ENCODE measurements at regions not wholly inside any gene's neighbourhood (a gene's known extent, or its start where the extent isn't known, plus 50 kb on each side); places are given as distances from the start of the nearest gene placed in this dataset.

- Histone ChIP-seq H3K36me3 (ENCODE audit: insufficient read depth, low read length) (no peaks in the 10 kb centered on the region), H3K9me3 (ENCODE audit: low read length) (no peaks in the 10 kb centered on the region), H4K20me1 (ENCODE audit: insufficient read depth, low read length) (no peaks in the 10 kb centered on the region), H3K4me3 (ENCODE audit: low read depth, low read length, poor library complexity, severe bottlenecking) (no peak overlapping the region), H3K9me2 (ENCODE audit: low read depth, low read length) (no peaks in the 10 kb centered on the region), H3K9ac (ENCODE audit: low read length) (no peak overlapping the region), H3K4me2 (ENCODE audit: low read length) (no peak overlapping the region), H3K27ac (ENCODE audit: low read depth, low read length, poor library complexity, severe bottlenecking) (no peak overlapping the region), H3F3A (ENCODE audit: insufficient read depth, low read length) (no peaks in the 10 kb centered on the region), H3K79me2 (ENCODE audit: insufficient read depth, low read length) (no peaks in the 10 kb centered on the region), H3K4me1 (ENCODE audit: insufficient read depth, low read length, severe bottlenecking) (no peaks in the 10 kb centered on the region), H2AFZ (ENCODE audit: low read length) (no peak overlapping the region), H3K27me3 (ENCODE audit: insufficient read depth, low read length) (no peaks in the 10 kb centered on the region)
- TF ChIP-seq CTCF (IDR thresholded peaks at IDR 0.05; ENCODE audit: low read length) (no peak), EZH2 (IDR thresholded peaks at IDR 0.05; ENCODE audit: borderline replicate concordance, low read length) (no peak)
Observed at GRCh38 chr1:48092401-48092800, 95.2 kb upstream of the TRABD2B start.

GRCh38 chr1:48089356-48089891 is 92.2 kb upstream of the TRABD2B start:
- no peak for TF ChIP-seq EZH2 (IDR thresholded peaks at IDR 0.05; ENCODE audit: borderline replicate concordance, low read length)
- H3K9ac ChIP-seq (ENCODE audit: low read length) = no peak overlapping the region

GRCh38 chr1:48084826-48085225 is 87.6 kb upstream of the TRABD2B start:
- TF ChIP-seq EZH2 (IDR thresholded peaks at IDR 0.05; ENCODE audit: borderline replicate concordance, low read length) = no peak
- TF ChIP-seq CTCF (IDR thresholded peaks at IDR 0.05; ENCODE audit: low read length) = no peak
- Histone ChIP-seq H3K4me3 (ENCODE audit: low read depth, low read length, poor library complexity, severe bottlenecking) (no peak overlapping the region), H3K4me2 (ENCODE audit: low read length) (no peak overlapping the region), H3F3A (ENCODE audit: insufficient read depth, low read length) (no peaks in the 10 kb centered on the region), H3K79me2 (ENCODE audit: insufficient read depth, low read length) (no peaks in the 10 kb centered on the region), H3K9ac (ENCODE audit: low read length) (no peak overlapping the region), H3K27me3 (ENCODE audit: insufficient read depth, low read length) (no peaks in the 10 kb centered on the region), H3K4me1 (ENCODE audit: insufficient read depth, low read length, severe bottlenecking) (no peaks in the 10 kb centered on the region), H3K36me3 (ENCODE audit: insufficient read depth, low read length) (no peaks in the 10 kb centered on the region), H3K9me3 (ENCODE audit: low read length) (no peaks in the 10 kb centered on the region), H3K27ac (ENCODE audit: low read depth, low read length, poor library complexity, severe bottlenecking) (no peak overlapping the region), H2AFZ (ENCODE audit: low read length) (no peak overlapping the region), H4K20me1 (ENCODE audit: insufficient read depth, low read length) (no peaks in the 10 kb centered on the region), H3K9me2 (ENCODE audit: low read depth, low read length) (no peaks in the 10 kb centered on the region)

More at GRCh38 chr1:48089356-48089891, 92.2 kb upstream of the TRABD2B start:
- no peak overlapping the region for H3K4me3 ChIP-seq (ENCODE audit: low read depth, low read length, poor library complexity, severe bottlenecking)
- no peaks in the 10 kb centered on the region for H3K9me2 ChIP-seq (ENCODE audit: low read depth, low read length)
- no peak overlapping the region for H2AFZ ChIP-seq (ENCODE audit: low read length)
- H3K9me3 ChIP-seq (ENCODE audit: low read length) = no peaks in the 10 kb centered on the region
- H3K27me3 ChIP-seq (ENCODE audit: insufficient read depth, low read length) = no peaks in the 10 kb centered on the region
- no peaks in the 10 kb centered on the region for H3K4me1 ChIP-seq (ENCODE audit: insufficient read depth, low read length, severe bottlenecking)
- no peaks in the 10 kb centered on the region for H4K20me1 ChIP-seq (ENCODE audit: insufficient read depth, low read length)
- no peaks in the 10 kb centered on the region for H3F3A ChIP-seq (ENCODE audit: insufficient read depth, low read length)
- no peak overlapping the region for H3K27ac ChIP-seq (ENCODE audit: low read depth, low read length, poor library complexity, severe bottlenecking)
- H3K79me2 ChIP-seq (ENCODE audit: insufficient read depth, low read length) = no peaks in the 10 kb centered on the region
- no peaks in the 10 kb centered on the region for H3K36me3 ChIP-seq (ENCODE audit: insufficient read depth, low read length)
- no peak overlapping the region for H3K4me2 ChIP-seq (ENCODE audit: low read length)

- Histone ChIP-seq H3K27me3 (ENCODE audit: insufficient read depth, low read length) (no peaks in the 10 kb centered on the region), H4K20me1 (ENCODE audit: insufficient read depth, low read length) (no peaks in the 10 kb centered on the region), H3F3A (ENCODE audit: insufficient read depth, low read length) (no peaks in the 10 kb centered on the region), H3K9me2 (ENCODE audit: low read depth, low read length) (no peaks in the 10 kb centered on the region), H2AFZ (ENCODE audit: low read length) (no peak overlapping the region), H3K79me2 (ENCODE audit: insufficient read depth, low read length) (no peaks in the 10 kb centered on the region), H3K9ac (ENCODE audit: low read length) (no peak overlapping the region), H3K9me3 (ENCODE audit: low read length) (no peaks in the 10 kb centered on the region), H3K27ac (ENCODE audit: low read depth, low read length, poor library complexity, severe bottlenecking) (no peak overlapping the region), H3K4me3 (ENCODE audit: low read depth, low read length, poor library complexity, severe bottlenecking) (no peak overlapping the region), H3K4me2 (ENCODE audit: low read length) (no peak overlapping the region), H3K4me1 (ENCODE audit: insufficient read depth, low read length, severe bottlenecking) (no peaks in the 10 kb centered on the region), H3K36me3 (ENCODE audit: insufficient read depth, low read length) (no peaks in the 10 kb centered on the region)
- TF ChIP-seq EZH2 (IDR thresholded peaks at IDR 0.05; ENCODE audit: borderline replicate concordance, low read length) (no peak), CTCF (IDR thresholded peaks at IDR 0.05; ENCODE audit: low read length) (no peak)
Observed at GRCh38 chr1:48082271-48082962, 85.2 kb upstream of the TRABD2B start.

Measured in OCI-LY1 (cell line).